ENCODE measurements at regions not wholly inside any gene's neighbourhood (a gene's known extent, or its start where the extent isn't known, plus 50 kb on each side); places are given as distances from the start of the nearest gene placed in this dataset.

- Histone ChIP-seq H2BK15ac (ENCODE audit: low read depth, low read length) (no peak overlapping the region), H3K9me1 (ENCODE audit: insufficient read depth, low read length) (no peaks in the 10 kb centered on the region), H4K91ac (ENCODE audit: insufficient read depth, low read depth, low read length) (no peak overlapping the region), H3K23ac (ENCODE audit: low read depth, low read length) (no peak overlapping the region), H3K9ac (ENCODE audit: low read depth, low read length) (no peak overlapping the region), H2BK20ac (ENCODE audit: low read depth, low read length) (no peak overlapping the region), H3K27me3 (ENCODE audit: control insufficient read depth, insufficient read depth, low read length) (no peaks in the 10 kb centered on the region), H2BK120ac (ENCODE audit: low read depth, low read length) (no peak overlapping the region), H3K18ac (ENCODE audit: low read depth, low read length) (no peak overlapping the region), H2BK5ac (ENCODE audit: low read depth, low read length, poor library complexity, severe bottlenecking) (no peak overlapping the region), H2AFZ (replicated peaks; ENCODE audit: low read length, poor library complexity) (no peak overlapping the region), H3K79me1 (ENCODE audit: low read depth in 1 of 2, low read length in 2 of 2) (no peaks in the 10 kb centered on the region), H3K4ac (ENCODE audit: low read depth, low read length) (no peak overlapping the region), H3K4me1 (ENCODE audit: control insufficient read depth, insufficient read depth, low read length) (no peaks in the 10 kb centered on the region), H3K4me2 (ENCODE audit: low read depth, low read length) (no peak overlapping the region), H3K56ac (ENCODE audit: extremely low read depth, insufficient read depth, low read length) (no peak overlapping the region), H3K27ac (ENCODE audit: insufficient read depth, low read length) (no peak overlapping the region), H2AK5ac (ENCODE audit: low read depth, low read length) (no peak overlapping the region), H4K5ac (ENCODE audit: low read depth, low read length) (no peak overlapping the region), H4K8ac (ENCODE audit: low read depth in 2 of 2, low read length in 2 of 2) (peak overlapping the region in 1 of 2 experiments; percentile 21; a peak in 1 of 4 replicates), H3K36me3 (ENCODE audit: control insufficient read depth, insufficient read depth, low read length) (no peaks in the 10 kb centered on the region), H3K9me3 (ENCODE audit: control insufficient read depth, insufficient read depth, low read length) (no peaks in the 10 kb centered on the region), H3K4me3 (ENCODE audit: insufficient read depth, low read depth, low read length) (no peak overlapping the region), H2AK9ac (replicated peaks; ENCODE audit: low read depth, low read length, poor library complexity) (no peak overlapping the region), H3K14ac (replicated peaks; ENCODE audit: low read depth, low read length) (no peak overlapping the region), H4K20me1 (ENCODE audit: insufficient read depth, low read length) (no peaks in the 10 kb centered on the region)
- DNase-seq (peak; percentile 17), ATAC-seq (ENCODE audit: low read depth) (peak; percentile 32; the same call in 1 of the 2 replicates)
- CTCF ChIA-PET, result no interaction called here
- no peak for TF ChIP-seq CTCF (conservative IDR thresholded peaks at IDR 0.05; ENCODE audit: low read depth, low read length)
- no peak for TF ChIP-seq RCOR1 (IDR thresholded peaks at IDR 0.05; ENCODE audit: insufficient replicate concordance, low read length)
- TF ChIP-seq CEBPB (IDR thresholded peaks at IDR 0.05; ENCODE audit: low read depth, low read length), result peak; percentile 71
- TF ChIP-seq, protein P1, sequence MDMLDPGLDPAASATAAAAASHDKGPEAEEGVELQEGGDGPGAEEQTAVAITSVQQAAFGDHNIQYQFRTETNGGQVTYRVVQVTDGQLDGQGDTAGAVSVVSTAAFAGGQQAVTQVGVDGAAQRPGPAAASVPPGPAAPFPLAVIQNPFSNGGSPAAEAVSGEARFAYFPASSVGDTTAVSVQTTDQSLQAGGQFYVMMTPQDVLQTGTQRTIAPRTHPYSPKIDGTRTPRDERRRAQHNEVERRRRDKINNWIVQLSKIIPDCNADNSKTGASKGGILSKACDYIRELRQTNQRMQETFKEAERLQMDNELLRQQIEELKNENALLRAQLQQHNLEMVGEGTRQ (IDR thresholded peaks at IDR 0.05; ENCODE audit: low read depth, low read length), result no peak
- TF ChIP-seq MXI1 (IDR thresholded peaks at IDR 0.05; ENCODE audit: borderline replicate concordance, low read depth, low read length), result no peak
- no peak for TF ChIP-seq BHLHE40 (IDR thresholded peaks at IDR 0.05; ENCODE audit: low read depth, low read length)
- intact Hi-C loops (cut with micrococcal nuclease), result no loop called here
- POLR2A ChIA-PET (ENCODE audit: unreplicated experiment), result no interaction called here
- BruUV-seq (replicated peaks), result no TSS peak
- in situ Hi-C loops (cut with MboI; ENCODE audit: low sequenced_read_pairs), result no loop called here
- no CpG with 5 or more reads among the region's 4 CpGs for WGBS, 2 experiments (ENCODE audit: extremely low coverage in 2 of 2, insufficient read length in 1 of 2)
- dilution Hi-C loops (cut with HindIII; ENCODE audit: low sequenced_read_pairs, unreplicated experiment), result no loop called here
Observed at GRCh38 chr4:188707036-188707435, 567.8 kb downstream of the TRIML1 start.

Data from IMR-90 (cell line).